PC-3 (cell line): ENCODE measurements at regions not wholly inside any gene's neighbourhood (a gene's known extent, or its start where the extent isn't known, plus 50 kb on each side); places are given as distances from the start of the nearest gene placed in this dataset.
"Not testable (repeated sequence)": the region's sequence is repeated elsewhere in the genome, so short reads cannot be mapped to it uniquely, and the experiment has no call there.

ENCODE experiments used
- ATAC-seq: fragments of 200-7000 bp; cut with Tn5 transposase; 2 replicates; pipeline ENCODE4 v1.9.1; 2020; ENCODE audit warnings: mild to moderate bottlenecking, moderate library complexity
- BruUV-seq: library from RNA; stranded (reverse); fragments of 400-500 nt; replicated peaks from 2 replicates; lab custom pipeline; 2021; lab: Mats Ljungman, UMichigan
- CTCF ChIA-PET: fragments of 300-600 bp; sonication (Branson Sonifier 250); formaldehyde crosslinking; loops from one replicate; lab custom pipeline; 2022; ENCODE audit warnings: antibody characterized with exemption; lab: Charles Lee
- POLR2A ChIA-PET: fragments of 300-600 bp; sonication (Branson Sonifier 250); formaldehyde crosslinking; loops from one replicate; lab custom pipeline; 2022; ENCODE audit warnings: antibody characterized with exemption; ENCODE audit not compliant: unreplicated experiment; lab: Charles Lee
- DNase-seq: peaks from one replicate; pipeline ENCODE4 v3.0.0-alpha.2; 2015
- H2AFZ ChIP-seq: fragments of 300-600 bp; sonication (generic); 2 replicates; pipeline ENCODE4 v1.6.0; 2016; ENCODE audit warnings: antibody characterized with exemption, low read length
- H3F3A ChIP-seq: fragments of 300-600 bp; sonication (generic); one replicate; pipeline ENCODE4 v1.6.0; 2017; ENCODE audit warnings: antibody characterized with exemption, low read length, control low read depth, mild to moderate bottlenecking; ENCODE audit not compliant: unreplicated experiment
- H3K27ac ChIP-seq: fragments of 300-600 bp; sonication (generic); 2 replicates; pipeline ENCODE4 v1.5.1; 2016; ENCODE audit warnings: mild to moderate bottlenecking, low read length
- H3K27me3 ChIP-seq: fragments of 300-600 bp; sonication (generic); 2 replicates; pipeline ENCODE4 v1.6.1; 2016; ENCODE audit warnings: low read length, mixed read lengths
- H3K36me3 ChIP-seq: fragments of 300-600 bp; sonication (generic); 2 replicates; pipeline ENCODE4 v1.6.1; 2016; ENCODE audit warnings: low read depth, mixed run types, low read length, mixed read lengths
- H3K4me1 ChIP-seq: fragments of 300-600 bp; sonication (generic); 2 replicates; pipeline ENCODE4 v1.5.1; 2016; ENCODE audit warnings: low read length; ENCODE audit not compliant: insufficient read depth
- H3K4me2 ChIP-seq: fragments of 300-600 bp; sonication (generic); 2 replicates; pipeline ENCODE4 v1.6.0; 2016; ENCODE audit warnings: low read length
- H3K4me3 ChIP-seq: fragments of 300-600 bp; sonication (generic); 2 replicates; pipeline ENCODE4 v1.5.1; 2016; ENCODE audit warnings: mild to moderate bottlenecking, low read length, mixed read lengths
- H3K79me2 ChIP-seq: fragments of 300-600 bp; sonication (generic); 2 replicates; pipeline ENCODE4 v1.6.1; 2017; ENCODE audit warnings: low read length, mixed read lengths
- H3K9ac ChIP-seq: fragments of 300-600 bp; sonication (generic); 2 replicates; pipeline ENCODE4 v1.6.0; 2016; ENCODE audit warnings: mild to moderate bottlenecking, low read length
- H3K9me2 ChIP-seq: fragments of 300-600 bp; sonication (generic); replicated peaks from 2 replicates; pipeline ENCODE4 v1.6.1; 2016; ENCODE audit warnings: mixed run types, low read length, mixed read lengths
- H3K9me3 ChIP-seq: fragments of 300-600 bp; sonication (generic); 2 replicates; pipeline ENCODE4 v1.6.1; 2016; ENCODE audit warnings: low read length, mixed read lengths
- H4K20me1 ChIP-seq: fragments of 300-600 bp; sonication (generic); 2 replicates; pipeline ENCODE4 v1.6.1; 2016; ENCODE audit warnings: low read length, mixed read lengths
- CTCF ChIP-seq: fragments of 300-600 bp; sonication (generic); conservative IDR thresholded peaks from 2 replicates; pipeline ENCODE4 v1.5.1; 2017; ENCODE audit warnings: antibody characterized with exemption, low read depth, mild to moderate bottlenecking, low read length
- EZH2 ChIP-seq: fragments of 300-600 bp; sonication (generic); IDR thresholded peaks from one replicate; pipeline ENCODE4 v1.6.1; 2017; ENCODE audit warnings: antibody characterized with exemption, mild to moderate bottlenecking, low read length; ENCODE audit not compliant: unreplicated experiment
- EZH2phosphoT487 ChIP-seq: fragments of 300-600 bp; sonication (generic); IDR thresholded peaks from 2 replicates; pipeline ENCODE4 v1.6.1; 2018; ENCODE audit warnings: mild to moderate bottlenecking, antibody characterized with exemption, low read length, borderline replicate concordance
- intact Hi-C: fragments of 100-400 bp; cut with micrococcal nuclease; formaldehyde crosslinking; loops from 2 replicates; pipeline ENCODE4 v1.9.0; 2023

DNA sequence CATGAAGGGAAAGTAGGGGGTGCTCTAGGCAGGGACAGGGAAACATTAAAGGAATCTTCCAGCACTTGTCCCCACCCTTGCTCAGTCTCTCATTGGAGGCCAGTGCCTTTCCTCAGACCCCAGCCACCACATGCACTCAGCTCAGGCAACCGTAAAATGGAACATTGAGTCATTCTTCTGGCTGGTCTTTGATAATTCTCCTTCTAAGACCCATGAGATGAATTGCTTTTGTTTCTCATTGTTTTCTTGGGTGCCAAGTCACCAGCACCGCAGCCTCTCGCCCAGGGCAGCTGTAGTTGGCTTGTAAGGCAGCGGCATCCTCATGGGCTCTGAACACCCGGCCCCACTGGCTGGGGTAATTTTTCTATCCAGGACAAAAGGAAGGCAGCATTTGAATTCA, 108.2 kb downstream of the PHETA1 start:
- TF ChIP-seq EZH2phosphoT487: no peak
- TF ChIP-seq CTCF: no peak
- no peak for TF ChIP-seq EZH2
- POLR2A ChIA-PET: no interaction called here
- Histone ChIP-seq H3K9me3 (no peaks in the 10 kb centered on the region), H3K27me3 (peaks cover 6% of the 10 kb centered on the region; the same call in 1 of the 2 replicates), H3K79me2 (no peaks in the 10 kb centered on the region), H3K4me2 (no peak overlapping the region), H3K9ac (no peak overlapping the region), H4K20me1 (no peaks in the 10 kb centered on the region), H3K4me1 (no peaks in the 10 kb centered on the region), H3K4me3 (no peak overlapping the region), H3F3A (no peaks in the 10 kb centered on the region), H2AFZ (no peak overlapping the region), H3K9me2 (no peaks in the 10 kb centered on the region), H3K36me3 (no peaks in the 10 kb centered on the region), H3K27ac (no peak overlapping the region)
- no TSS peak for BruUV-seq
- ATAC-seq (no peak), DNase-seq (no peak)
- CTCF ChIA-PET: no interaction called here
- intact Hi-C loops: no loop called here

DNA sequence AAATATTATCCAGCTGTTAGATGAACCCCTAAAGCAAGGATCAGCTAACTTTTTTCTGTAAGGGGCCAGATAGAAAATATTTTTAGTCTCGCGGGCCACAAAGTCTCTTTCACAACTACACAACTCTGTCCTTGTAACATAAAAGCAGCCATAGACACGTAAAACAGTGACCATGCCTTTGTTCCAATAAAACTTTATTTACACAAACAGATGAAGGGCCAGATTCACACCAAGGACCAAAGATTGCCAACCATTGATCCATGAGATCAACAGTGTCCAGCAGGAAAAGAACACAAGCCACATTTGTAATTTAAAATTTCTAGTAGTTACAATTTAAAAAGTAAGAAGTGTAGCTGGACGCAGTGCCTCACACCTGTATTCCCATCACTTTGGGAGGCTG, 109.7 kb downstream of the PHETA1 start:
- Histone ChIP-seq H2AFZ (no peak overlapping the region), H3K4me2 (no peak overlapping the region), H3K27ac (no peak overlapping the region), H3K27me3 (peaks cover 6% of the 10 kb centered on the region; the same call in 1 of the 2 replicates), H3F3A (no peaks in the 10 kb centered on the region), H3K9me2 (no peaks in the 10 kb centered on the region), H4K20me1 (no peaks in the 10 kb centered on the region), H3K4me1 (no peaks in the 10 kb centered on the region), H3K4me3 (no peak overlapping the region), H3K79me2 (no peaks in the 10 kb centered on the region), H3K36me3 (no peaks in the 10 kb centered on the region), H3K9me3 (no peaks in the 10 kb centered on the region), H3K9ac (no peak overlapping the region)
- DNase-seq (no peak), ATAC-seq (no peak)
- TF ChIP-seq CTCF: no peak
- TF ChIP-seq EZH2: no peak
- no peak for TF ChIP-seq EZH2phosphoT487
- intact Hi-C loops: no loop called here
- no TSS peak for BruUV-seq
- ChIA-PET CTCF (no interaction called here), POLR2A (no interaction called here)

GRCh38 chr12:111258081-111258480, 110.8 kb downstream of the PHETA1 start:
- intact Hi-C loops, H3K27me3 ChIP-seq, H3K27ac ChIP-seq, H3K79me2 ChIP-seq, DNase-seq, H3K36me3 ChIP-seq, H3K9me3 ChIP-seq, POLR2A ChIA-PET, BruUV-seq, H3F3A ChIP-seq, ATAC-seq, H3K9me2 ChIP-seq, H2AFZ ChIP-seq, H3K4me2 ChIP-seq, H4K20me1 ChIP-seq, H3K4me3 ChIP-seq, H3K9ac ChIP-seq, H3K4me1 ChIP-seq: not testable (repeated sequence)
- CTCF ChIA-PET: interaction anchor here (1.1 kb wide), 1 partner anchor 14 kb away, joined by 3 read pairs; no protein-coding TSS in a partner anchor
